ENCODE measurements at regions not wholly inside any gene's neighbourhood (a gene's known extent, or its start where the extent isn't known, plus 50 kb on each side); places are given as distances from the start of the nearest gene placed in this dataset.

DNA sequence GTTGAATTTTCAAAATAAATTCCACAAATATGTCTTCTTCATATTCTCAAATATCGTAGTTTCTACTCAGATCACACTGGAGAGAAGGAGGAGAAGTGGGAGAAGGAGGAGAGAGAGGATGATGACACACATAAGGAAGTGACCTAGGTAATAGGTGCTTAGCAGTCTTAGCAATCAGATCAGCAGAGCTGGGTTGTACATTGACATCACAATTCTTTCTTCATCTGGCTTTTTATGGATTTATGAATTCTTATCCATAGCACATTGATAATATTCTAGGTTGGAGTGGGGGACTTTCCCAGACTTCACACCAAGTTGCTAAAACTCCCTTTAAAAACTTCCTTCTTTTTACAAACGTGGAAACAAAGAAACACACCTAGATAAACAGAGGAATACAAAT is 86.9 kb downstream of the FGF9 start:
- no peak for DNase-seq

DNA sequence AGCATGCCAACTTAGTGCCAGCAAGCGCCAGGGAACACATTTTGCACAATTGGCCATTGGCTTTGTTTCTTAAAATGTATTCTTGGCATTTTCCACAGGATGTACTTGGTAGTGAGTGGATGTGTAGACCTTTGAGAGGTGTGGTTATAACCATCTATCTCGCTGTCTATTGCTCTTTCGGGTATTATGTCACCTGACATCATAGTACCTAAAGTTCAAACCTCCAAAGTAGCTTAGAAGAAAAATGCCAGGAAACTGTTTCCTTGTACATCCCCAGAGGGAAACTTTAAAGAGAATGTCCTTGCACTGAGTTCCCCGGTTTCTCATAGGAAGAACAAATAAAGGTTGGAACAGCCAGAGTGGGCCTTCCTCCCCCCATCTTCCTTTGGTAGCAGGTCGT is 87.6 kb downstream of the FGF9 start:
- DNase-seq, result no peak

DNA sequence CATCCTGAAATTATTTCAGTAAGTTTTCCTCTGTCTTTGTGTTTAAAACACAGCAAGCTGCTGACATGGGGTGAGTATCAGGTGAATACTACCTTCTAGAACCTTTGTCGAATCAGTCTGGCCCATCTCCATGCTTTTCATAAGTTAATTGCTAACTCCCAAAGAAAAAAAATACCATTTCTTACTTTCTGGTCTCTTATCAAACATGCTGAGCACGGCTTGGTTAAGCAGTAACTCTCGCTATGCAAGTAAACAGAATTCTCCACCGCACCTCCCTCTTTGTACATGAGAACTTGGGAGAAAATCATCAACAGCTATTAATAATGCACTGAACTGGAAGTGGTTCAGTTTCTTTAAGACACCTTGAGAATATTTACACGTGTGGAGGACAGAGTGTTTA is 88.6 kb downstream of the FGF9 start:
- no peak for DNase-seq

DNA sequence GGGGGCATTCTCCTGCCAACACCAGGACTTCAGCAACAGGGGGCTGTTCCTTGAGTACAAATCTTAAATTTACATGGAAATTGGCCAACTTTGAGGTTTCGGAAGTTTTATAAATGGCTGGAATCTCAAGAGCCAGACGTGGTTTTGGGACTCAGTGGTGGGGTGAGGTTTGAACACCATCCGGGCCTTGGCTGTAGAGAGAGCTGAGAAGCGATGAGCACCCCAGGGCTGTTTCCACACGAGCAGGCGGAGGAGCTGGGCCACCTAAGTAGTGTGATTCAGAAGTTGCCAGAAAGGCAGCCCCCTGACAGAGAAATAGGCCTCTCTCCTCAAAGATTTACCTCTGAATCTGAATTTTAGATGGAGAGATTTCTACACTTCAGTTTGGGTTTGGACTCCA is 89.0 kb downstream of the FGF9 start:
- DNase-seq, result no peak

DNA sequence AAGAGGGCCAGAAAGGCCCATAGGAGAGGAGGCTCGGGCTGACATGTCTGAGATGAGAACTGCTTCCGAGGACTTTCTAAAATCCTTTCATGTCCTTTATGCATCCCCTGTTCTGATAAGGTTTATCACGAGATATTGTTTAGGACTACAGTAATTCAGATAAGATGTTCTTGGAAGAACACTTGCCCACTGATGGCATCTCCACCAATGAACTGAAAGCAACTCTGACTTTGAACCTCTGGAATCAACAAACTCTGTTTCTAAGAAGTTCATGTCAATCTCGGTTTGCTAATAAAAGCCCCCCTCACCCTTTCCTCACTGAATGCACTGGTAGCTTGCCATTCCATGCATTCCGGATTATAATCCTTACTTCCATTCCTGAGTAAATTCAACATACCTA is 90.9 kb downstream of the FGF9 start:
- no peak for DNase-seq

DNA sequence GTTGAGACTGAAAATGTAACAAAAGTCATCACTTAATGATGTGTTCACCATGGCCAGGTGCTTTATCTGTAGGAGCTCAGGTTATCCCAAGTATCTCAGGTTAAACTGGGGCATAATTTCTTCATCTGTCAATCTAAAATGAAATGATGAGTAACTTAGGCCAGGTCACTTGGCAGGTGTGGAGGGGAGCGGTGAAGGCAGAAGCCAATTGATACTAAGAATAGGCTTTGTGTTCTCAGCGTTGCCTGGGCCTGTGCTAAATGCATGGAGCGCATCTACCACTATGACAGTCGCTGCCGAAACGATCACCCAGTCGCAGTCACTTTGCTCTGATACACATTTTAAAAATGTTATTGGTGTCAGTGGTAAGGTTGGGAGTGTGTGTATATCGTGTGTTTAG is 91.6 kb downstream of the FGF9 start:
- no peak for DNase-seq

DNA sequence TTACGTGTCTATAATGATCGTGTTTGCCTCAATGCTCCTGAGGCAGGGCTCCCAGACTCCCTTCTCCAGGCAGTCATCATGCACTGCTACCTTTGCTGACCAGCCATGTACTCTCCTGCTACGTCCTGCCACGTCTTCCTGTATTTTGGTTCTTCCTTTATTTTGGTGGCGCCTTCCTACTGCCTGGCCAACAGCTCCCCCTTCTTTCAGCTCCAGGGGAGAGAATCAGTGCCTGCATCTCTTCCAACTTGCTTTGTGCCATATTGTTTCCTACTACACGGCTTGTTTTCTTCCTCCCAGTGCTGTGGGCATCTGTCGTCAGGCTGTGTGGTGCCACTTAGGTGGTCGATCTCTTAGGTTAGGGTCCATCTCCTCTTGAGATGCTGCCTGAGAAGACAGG is 96.2 kb downstream of the FGF9 start:
- no peak for DNase-seq

DNA sequence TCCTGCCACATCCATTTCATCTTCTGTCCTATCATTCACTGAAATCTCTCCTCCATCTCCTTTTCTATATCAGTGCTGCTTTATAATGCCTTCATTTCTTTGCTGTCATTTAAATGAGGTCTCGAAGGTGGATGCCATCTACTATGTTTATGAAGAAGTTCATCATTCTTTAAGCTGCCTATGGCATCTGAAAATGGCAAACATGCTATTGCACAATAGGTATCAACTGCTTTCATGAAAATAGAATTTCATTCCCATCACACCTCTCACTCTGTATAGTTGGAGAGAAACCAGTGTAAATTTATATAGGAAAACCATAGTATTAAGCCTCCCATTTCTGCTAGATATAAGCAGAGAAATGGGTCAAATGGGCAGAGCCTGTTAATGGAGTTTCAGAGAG is 100.2 kb downstream of the FGF9 start:
- DNase-seq, result no peak

DNA sequence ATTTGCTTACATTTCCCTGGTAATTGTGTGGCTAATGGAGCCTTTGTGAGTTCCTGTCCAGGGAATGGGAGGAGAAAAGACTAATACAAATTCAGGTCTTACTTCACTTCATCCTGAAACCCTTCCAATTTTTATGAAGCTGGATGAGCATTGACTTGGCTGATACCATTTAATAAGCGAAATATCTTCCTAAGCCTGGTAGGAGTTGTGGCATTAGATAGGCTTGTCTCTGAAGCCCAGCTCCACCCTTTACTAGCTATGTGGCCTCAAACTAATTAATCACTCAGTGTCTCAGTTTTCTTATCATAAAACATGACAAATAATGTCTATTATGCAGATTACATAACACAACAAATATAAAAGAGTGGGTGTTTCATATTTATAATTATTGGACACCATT is 106.3 kb downstream of the FGF9 start:
- no peak for DNase-seq

DNA sequence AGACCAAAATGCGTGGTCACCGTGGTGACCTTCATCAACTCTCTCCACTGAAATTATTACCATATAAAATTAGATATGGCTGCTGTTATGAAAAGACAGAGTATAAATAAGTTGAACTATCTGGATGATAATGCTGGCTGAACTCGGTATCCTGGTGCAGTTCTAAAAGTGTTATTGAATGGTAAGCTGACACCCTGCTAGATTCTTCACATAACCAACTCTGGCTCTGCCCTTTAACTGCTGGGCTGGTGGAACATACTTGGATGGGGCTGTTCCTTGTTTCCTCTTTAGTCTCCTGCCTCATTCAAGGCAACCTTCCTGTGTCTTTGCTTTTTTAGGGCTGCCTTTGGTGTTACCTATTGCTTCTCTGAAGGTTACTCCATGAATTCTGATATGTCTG is 106.9 kb downstream of the FGF9 start:
- no peak for DNase-seq

DNA sequence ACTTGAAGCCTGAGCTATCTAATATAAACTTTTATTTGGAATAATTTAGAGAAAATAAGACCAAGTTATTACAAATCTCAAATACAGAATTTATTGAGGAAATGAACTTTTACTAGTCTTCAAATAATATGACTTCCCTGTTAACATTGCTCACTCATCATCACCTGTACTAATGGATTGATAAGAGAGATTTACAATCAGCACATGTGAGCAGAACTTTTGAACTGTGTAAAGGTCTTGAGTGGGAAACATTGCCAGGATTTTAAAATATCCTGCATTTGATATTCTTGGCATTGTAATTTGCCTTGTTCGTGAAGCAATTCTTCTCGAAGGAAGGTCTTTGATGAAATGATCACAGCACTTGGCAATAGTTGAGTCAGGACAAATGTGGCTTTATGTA is 111.9 kb downstream of the FGF9 start:
- no peak for DNase-seq

DNA sequence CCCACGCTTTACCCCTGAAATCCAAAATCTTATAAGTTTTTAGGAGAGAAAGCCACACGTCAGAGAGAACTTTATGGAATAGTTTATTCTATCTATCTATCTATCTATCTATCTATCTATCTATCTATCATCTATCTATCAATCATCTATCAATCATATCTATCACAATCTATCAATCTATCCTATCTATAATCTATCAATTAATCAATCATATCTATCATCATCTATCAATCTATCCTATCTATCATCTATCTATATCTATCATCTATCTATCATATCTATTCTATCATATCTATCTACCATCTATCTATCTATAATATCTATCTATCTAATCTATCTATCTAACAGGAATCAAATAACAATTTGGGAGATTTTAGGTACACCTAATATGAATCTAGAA is 115.1 kb downstream of the FGF9 start:
- no peak for DNase-seq

DNA sequence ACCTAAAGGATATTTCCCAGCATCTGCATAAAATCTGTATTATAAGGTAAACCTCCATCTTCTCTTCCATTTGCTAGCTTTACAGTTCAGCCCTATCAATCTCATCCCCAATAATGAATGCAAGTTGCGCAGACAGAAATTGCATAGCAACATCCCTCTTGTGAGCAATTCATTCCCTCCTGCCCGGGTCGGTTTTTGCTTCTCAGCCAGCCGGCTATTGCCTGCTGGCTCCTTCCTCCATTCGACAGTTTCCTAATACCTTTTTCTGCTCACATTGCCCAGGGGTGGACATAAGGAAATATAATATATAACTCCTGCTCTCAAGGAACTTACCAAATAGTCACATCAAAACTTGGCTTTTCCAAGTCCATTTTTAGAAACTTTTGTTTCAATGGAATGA is 125.2 kb downstream of the FGF9 start:
- no peak for DNase-seq

DNA sequence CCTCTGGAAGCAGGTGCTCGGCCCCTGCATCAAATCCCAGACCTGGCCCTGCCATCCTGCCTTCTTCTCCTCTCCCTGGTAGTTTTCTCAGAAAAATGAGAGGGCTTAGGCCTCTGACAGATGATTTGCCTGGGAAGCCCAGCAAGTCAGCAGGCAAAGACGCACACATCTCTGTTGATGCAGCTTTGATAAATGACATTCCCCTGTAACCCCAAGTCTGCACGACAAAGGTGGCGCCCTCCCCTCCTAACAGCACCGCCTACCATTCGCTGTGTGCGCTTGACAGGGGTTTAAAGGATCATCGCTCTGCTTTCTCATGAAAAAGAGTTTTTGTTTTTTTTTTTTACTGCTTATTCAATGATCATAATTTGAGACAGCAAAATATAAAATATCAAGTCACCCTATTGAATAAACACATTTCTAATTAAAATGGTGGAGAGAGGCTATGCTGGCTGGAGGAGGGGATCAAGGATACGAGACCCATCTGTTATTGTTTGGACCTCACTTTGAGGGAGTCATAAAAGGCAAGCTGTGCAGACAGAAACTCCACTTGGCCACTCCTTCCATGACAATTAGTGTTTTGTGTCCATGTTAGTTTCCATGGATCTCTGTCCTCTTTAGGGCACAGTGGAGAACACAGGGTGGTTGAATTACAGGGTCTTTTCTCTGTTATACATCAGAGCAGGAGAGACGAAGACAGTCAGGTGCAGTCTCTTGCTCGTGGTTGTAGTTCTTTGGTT is 126.1 kb downstream of the FGF9 start:
- DNase-seq, result no peak

DNA sequence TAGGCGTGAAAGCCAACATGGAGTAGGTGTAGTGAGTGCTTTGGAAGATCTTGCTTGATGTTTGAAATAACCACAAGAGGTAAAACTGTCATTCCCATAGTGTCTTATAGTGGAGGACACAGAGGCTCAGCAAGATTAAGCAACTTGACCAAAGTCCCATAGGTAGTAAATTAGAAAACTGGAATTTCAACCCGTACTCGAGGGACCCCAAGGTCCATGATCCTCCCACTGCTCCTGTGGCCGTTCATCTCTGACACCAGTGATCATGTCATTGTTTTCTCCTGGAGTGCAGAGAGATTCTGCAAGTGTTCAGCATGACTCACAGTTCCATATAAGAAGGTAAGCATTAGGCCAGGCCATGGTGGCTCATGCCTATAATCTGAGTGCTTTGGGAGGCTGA is 126.9 kb downstream of the FGF9 start:
- DNase-seq, result no peak

DNA sequence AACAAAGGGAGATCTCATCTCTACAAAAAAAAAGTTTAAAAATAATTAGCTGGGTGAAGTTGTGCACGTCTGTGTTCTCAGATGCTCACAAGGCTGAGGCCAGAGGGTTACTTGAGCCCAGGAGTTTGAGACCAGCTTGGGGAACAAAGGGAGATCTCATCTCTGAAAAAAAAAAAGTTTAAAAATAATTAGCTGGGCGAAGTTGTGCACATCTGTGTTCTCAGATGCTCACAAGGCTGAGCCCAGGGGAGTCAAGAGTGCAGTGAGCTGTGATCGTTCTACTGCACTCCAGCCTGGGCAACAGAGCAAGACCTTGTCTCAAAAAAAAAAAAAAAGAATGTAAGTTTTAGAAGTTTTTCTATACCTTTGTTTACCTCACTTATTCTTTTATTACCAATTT is 127.3 kb downstream of the FGF9 start:
- DNase-seq, result no peak

DNA sequence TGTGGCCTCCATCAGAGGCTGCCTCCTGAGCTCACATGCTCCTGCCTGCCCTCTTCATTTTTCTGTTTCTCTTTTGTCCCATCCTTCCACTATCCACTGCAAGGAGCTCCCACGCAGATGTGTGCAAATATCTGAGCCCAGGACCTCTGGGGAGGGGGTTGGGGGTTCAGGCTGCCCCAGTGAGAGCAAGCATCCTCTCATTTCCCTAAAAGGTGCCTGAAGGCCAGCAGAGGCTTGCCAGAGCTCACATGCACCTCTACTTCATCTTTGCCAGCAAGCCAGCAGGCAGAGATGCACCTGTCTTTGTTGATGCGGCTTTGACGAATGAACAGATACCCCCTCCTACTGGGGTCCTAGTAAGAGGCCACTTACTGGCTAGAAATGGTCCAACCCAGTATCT is 128.8 kb downstream of the FGF9 start:
- no peak for DNase-seq

DNA sequence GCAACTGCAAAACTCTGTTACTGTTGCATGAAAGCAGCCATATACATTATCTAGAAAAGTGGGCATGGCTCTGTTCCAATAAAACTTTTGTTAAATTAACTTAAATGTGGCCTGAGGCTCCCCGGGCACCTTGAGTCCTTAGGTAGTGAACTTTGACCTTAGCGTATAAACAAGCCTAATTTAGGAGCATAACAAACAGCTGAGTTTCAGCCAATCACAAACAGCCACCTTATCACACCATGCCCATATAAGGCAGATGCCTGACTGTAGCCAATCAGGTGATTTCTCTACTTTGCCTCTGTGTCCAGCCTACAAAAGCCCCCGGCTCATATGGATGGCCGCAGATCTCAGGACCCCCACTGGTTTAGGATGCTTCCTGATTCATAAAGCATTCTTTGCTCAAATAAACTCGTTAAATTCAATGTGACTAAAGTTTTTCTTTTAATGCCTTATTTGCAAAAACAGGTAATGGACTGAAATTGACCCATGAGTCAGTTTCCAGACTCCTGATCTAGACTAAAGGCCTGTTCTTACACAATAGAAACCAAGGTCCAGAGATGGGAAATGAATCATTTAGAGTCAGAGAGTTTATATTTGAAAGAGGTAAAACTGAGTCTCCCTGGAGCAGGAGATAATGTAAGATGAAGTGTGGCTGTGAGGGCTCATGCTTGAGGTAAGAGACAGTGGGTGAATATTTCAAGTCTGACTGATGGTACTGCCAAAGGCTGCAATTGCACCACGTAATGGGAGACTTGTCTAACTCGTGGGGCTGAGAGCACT is 130.2 kb downstream of the FGF9 start:
- no peak for DNase-seq

DNA sequence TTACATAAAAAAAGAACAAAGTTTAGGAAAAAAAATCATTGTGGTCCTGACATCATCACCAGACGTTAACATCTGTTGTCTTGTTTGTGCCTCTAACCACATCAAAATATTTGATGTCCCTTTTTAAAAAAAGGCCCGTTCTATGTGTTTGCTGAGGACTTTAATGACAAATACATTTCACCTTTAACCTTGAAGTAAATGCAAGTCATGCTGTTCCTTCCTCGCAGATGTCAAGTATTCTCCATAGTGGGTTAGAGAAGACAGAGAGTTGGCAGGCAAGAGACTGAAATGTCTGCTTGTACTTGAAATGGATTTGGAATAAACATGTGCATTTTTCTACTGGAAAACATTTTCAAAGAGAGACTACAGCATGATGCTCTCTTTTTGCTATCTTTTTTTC is 134.9 kb downstream of the FGF9 start:
- DNase-seq, result no peak

DNA sequence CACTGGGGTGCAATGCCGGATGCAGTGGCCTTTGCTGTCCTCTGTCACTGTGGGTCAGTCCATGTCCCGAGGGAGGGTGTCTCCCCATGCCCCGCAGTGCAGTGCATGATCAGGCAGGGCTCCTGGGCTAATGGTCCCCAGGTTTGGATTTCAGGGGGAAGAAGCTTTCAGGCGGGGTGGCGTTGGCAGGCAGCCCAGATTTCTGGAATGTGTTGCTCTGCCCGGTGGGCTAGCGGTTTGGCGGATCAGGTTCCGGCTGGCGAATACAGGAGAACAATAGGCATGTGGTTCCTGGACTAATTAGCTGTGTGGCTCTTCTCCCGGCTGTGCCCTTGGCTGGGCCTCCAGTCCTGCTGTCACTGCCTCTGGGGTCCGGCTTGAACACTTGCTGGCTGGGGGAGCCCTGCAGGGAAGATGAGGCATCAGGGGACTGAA is 141.3 kb downstream of the FGF9 start:
- DNase-seq, result peak; percentile 78

DNA sequence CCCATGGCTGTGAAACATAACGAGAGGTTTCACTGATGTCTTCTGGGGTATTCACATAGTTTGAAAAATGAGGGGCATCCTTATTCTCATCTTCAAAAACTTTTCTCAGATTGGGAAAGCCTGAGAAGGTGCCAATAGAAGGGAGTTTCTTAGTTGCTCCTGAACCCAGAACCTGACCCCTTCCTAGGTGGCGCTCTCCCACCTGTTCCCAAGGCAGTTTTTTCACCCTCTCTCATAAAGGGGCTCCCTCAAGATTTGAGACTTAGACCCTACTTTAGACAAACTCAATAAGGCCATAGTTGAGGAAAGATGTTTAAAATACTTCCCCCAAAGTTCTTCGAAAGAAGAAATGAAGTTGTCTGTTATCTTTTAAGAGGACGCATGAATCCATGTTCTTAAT is 142.2 kb downstream of the FGF9 start:
- DNase-seq, result no peak

DNA sequence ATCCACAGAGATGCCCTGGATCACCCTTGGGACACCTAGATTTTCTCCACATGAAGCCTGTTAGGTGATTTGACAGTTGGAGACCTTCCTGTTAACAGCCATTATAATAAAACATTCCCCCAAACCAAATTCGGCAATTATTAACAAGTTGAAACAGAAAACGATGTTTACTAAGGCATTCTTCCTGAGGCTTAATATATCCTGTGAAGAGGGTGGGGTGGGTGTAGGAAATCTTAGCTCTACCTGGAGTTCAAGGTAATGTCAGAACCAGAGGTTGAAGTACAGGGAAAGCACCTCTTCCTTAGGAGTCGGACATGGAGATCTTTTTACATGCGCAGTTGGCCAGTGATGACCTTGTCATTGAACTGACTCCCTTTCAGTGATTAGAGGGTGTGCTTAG is 143.0 kb downstream of the FGF9 start:
- no peak for DNase-seq

DNA sequence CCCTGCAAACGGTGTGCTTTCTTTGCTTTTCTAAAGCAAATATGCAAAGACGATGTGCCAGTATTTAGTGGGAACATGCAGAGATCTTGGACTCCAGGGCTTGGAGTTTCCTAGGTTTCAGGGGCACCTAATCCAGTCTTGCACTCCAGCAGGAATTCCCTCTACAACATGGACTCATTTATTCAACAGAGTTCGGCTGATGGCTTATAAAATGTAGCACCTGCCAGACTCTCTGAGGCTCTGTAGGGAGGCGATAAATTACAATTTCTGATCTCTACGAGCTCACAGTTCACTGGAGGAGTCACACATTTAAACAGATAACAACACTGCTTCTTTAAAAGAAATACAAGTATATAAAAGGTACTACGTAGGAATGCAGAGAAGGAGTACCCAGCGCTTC is 143.7 kb downstream of the FGF9 start:
- no peak for DNase-seq

DNA sequence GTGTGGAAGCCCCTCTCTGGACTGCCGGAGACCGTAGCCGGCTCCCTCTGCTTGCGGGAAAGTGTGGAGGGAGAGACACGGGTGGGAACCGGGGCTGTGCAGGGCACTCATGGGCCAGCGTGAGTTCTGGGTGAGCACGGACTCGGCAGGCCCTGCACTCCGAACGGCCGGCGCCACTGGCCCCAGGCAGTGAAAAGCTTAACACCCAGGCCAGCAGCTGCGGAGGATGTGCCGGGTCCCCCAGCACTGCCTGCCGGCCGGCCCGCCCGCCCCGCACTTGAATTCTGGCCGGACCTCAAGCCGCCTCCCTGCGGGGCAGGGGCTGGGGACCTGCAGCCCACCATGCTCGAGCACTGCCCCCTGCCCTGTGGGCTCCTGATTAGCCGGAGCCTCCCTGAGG is 147.0 kb downstream of the FGF9 start:
- no peak for DNase-seq

DNA sequence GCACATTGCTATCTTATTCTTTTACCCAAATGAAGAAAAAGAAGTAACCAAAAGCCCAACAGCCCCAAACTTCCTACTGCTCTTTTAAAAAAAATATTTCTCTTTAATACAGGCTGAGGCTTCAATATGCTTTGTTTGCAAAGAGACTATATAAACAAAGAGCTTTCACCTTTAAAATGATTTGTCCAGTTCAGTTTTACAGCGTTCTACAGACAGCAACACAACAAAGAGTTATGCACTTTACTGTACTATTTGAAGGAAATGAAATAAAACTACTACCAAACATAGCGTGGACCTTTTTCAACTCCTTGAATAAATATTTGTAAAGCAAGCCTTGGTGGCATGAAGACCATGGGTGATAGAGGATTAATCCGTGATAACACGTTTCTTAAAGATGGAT is 151.2 kb downstream of the FGF9 start:
- DNase-seq, result no peak

All from eye (tissue), 1 donor.